ENCODE measurements at regions not wholly inside any gene's neighbourhood (a gene's known extent, or its start where the extent isn't known, plus 50 kb on each side); places are given as distances from the start of the nearest gene placed in this dataset.

- peaks cover 11% of the 10 kb centered on the region for H3K9me3 Mint-ChIP-seq
- no peaks in the 10 kb centered on the region for H3K4me1 Mint-ChIP-seq
- H3K27me3 Mint-ChIP-seq (ENCODE audit: low read depth): no peaks in the 10 kb centered on the region
- H3K36me3 Mint-ChIP-seq: peaks cover 6% of the 10 kb centered on the region
- no peak overlapping the region for H3K4me3 Mint-ChIP-seq
- no peak for ATAC-seq
- no peak for DNase-seq (ENCODE audit: low spot score)
- TF ChIP-seq, protein P1, sequence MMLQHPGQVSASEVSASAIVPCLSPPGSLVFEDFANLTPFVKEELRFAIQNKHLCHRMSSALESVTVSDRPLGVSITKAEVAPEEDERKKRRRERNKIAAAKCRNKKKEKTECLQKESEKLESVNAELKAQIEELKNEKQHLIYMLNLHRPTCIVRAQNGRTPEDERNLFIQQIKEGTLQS (CRISPR knock-in tag; conservative IDR thresholded peaks at IDR 0.05): no peak
- TF ChIP-seq USF2 (CRISPR knock-in tag; IDR thresholded peaks at IDR 0.05) (no peak), ZNF219 (CRISPR knock-in tag; IDR thresholded peaks at IDR 0.05; ENCODE audit: borderline replicate concordance) (no peak), ZNF396 (CRISPR knock-in tag; IDR thresholded peaks at IDR 0.05; ENCODE audit: borderline replicate concordance) (no peak), SOX15 (CRISPR knock-in tag; IDR thresholded peaks at IDR 0.05) (no peak), MYBL2 (CRISPR knock-in tag; IDR thresholded peaks at IDR 0.05) (no peak), ZBTB21 (CRISPR knock-in tag; IDR thresholded peaks at IDR 0.05; ENCODE audit: borderline replicate concordance) (no peak), NR1H2 (CRISPR knock-in tag; IDR thresholded peaks at IDR 0.05) (no peak), CBFB (CRISPR knock-in tag; IDR thresholded peaks at IDR 0.05; ENCODE audit: low read depth) (no peak), JUN (CRISPR knock-in tag; IDR thresholded peaks at IDR 0.05) (no peak), FOXP1 (CRISPR knock-in tag; IDR thresholded peaks at IDR 0.05; ENCODE audit: borderline replicate concordance) (no peak)
- TF ChIP-seq, protein P2, sequence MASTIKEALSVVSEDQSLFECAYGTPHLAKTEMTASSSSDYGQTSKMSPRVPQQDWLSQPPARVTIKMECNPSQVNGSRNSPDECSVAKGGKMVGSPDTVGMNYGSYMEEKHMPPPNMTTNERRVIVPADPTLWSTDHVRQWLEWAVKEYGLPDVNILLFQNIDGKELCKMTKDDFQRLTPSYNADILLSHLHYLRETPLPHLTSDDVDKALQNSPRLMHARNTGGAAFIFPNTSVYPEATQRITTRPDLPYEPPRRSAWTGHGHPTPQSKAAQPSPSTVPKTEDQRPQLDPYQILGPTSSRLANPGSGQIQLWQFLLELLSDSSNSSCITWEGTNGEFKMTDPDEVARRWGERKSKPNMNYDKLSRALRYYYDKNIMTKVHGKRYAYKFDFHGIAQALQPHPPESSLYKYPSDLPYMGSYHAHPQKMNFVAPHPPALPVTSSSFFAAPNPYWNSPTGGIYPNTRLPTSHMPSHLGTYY (CRISPR knock-in tag; IDR thresholded peaks at IDR 0.05): no peak
- TF ChIP-seq, protein P3, sequence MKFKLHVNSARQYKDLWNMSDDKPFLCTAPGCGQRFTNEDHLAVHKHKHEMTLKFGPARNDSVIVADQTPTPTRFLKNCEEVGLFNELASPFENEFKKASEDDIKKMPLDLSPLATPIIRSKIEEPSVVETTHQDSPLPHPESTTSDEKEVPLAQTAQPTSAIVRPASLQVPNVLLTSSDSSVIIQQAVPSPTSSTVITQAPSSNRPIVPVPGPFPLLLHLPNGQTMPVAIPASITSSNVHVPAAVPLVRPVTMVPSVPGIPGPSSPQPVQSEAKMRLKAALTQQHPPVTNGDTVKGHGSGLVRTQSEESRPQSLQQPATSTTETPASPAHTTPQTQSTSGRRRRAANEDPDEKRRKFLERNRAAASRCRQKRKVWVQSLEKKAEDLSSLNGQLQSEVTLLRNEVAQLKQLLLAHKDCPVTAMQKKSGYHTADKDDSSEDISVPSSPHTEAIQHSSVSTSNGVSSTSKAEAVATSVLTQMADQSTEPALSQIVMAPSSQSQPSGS (CRISPR knock-in tag; IDR thresholded peaks at IDR 0.05; ENCODE audit: borderline replicate concordance, low read depth): no peak
- TF ChIP-seq, protein P4, sequence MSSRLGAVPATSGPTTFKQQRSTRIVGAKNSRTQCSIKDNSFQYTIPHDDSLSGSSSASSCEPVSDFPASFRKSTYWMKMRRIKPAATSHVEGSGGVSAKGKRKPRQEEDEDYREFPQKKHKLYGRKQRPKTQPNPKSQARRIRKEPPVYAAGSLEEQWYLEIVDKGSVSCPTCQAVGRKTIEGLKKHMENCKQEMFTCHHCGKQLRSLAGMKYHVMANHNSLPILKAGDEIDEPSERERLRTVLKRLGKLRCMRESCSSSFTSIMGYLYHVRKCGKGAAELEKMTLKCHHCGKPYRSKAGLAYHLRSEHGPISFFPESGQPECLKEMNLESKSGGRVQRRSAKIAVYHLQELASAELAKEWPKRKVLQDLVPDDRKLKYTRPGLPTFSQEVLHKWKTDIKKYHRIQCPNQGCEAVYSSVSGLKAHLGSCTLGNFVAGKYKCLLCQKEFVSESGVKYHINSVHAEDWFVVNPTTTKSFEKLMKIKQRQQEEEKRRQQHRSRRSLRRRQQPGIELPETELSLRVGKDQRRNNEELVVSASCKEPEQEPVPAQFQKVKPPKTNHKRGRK (CRISPR knock-in tag; IDR thresholded peaks at IDR 0.05; ENCODE audit: borderline replicate concordance): no peak
- TF ChIP-seq, protein P5, sequence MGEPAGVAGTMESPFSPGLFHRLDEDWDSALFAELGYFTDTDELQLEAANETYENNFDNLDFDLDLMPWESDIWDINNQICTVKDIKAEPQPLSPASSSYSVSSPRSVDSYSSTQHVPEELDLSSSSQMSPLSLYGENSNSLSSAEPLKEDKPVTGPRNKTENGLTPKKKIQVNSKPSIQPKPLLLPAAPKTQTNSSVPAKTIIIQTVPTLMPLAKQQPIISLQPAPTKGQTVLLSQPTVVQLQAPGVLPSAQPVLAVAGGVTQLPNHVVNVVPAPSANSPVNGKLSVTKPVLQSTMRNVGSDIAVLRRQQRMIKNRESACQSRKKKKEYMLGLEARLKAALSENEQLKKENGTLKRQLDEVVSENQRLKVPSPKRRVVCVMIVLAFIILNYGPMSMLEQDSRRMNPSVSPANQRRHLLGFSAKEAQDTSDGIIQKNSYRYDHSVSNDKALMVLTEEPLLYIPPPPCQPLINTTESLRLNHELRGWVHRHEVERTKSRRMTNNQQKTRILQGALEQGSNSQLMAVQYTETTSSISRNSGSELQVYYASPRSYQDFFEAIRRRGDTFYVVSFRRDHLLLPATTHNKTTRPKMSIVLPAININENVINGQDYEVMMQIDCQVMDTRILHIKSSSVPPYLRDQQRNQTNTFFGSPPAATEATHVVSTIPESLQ (CRISPR knock-in tag; IDR thresholded peaks at IDR 0.05): no peak
- ChIA-PET POLR2A (no interaction called here), CTCF (no interaction called here)
- no peak overlapping the region for H3K27ac Mint-ChIP-seq
Measured at GRCh38 chr2:125535089-125535488, 1120.9 kb upstream of the GYPC start.

DNA sequence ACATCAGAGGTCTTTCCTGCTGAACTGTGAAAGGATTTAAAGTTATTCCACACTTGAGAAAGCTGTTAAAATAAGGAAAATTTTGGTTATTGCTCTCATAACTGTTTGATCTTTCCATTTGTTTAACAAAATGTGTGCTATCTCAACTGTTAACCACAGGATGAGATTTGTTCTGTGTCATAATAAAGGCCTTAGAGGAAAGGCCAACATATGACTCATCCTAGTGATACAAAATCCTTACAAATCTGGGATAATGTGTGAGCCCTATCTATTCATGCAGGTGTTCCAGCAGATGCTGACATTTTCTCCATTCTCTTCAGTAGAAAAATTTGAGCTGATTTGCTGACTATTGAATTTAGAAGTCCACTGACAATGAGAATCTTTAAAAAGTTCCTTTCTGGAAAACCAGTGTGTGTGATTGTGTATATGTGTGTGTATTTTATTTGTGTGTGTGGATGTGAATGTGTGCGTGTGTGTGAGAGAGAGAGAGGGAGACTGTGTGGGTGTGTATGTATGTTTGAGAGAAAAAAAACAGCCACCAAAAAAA is 1111.9 kb upstream of the GYPC start:
- no peak overlapping the region for H3K4me3 Mint-ChIP-seq
- H3K9me3 Mint-ChIP-seq: peaks cover 52% of the 10 kb centered on the region
- CTCF ChIA-PET: no interaction called here
- DNase-seq (ENCODE audit: low spot score) (no peak), ATAC-seq (no peak)
- no peaks in the 10 kb centered on the region for H3K27me3 Mint-ChIP-seq (ENCODE audit: low read depth)
- POLR2A ChIA-PET: no interaction called here
- no peak overlapping the region for H3K27ac Mint-ChIP-seq
- H3K36me3 Mint-ChIP-seq: peaks cover 15% of the 10 kb centered on the region
- no peaks in the 10 kb centered on the region for H3K4me1 Mint-ChIP-seq
- TF ChIP-seq EMX1 (CRISPR knock-in tag; IDR thresholded peaks at IDR 0.05) (no peak), NR2C2 (CRISPR knock-in tag; IDR thresholded peaks at IDR 0.05) (no peak), ELF4 (CRISPR knock-in tag; IDR thresholded peaks at IDR 0.05; ENCODE audit: low read depth) (no peak), ATF1 (CRISPR knock-in tag; IDR thresholded peaks at IDR 0.05) (no peak), KAT7 (CRISPR knock-in tag; IDR thresholded peaks at IDR 0.05; ENCODE audit: borderline replicate concordance) (no peak), ZNF219 (CRISPR knock-in tag; IDR thresholded peaks at IDR 0.05; ENCODE audit: borderline replicate concordance) (no peak), TEAD1 (CRISPR knock-in tag; IDR thresholded peaks at IDR 0.05) (no peak), NFE2L1 (CRISPR knock-in tag; IDR thresholded peaks at IDR 0.05) (no peak)
- TF ChIP-seq, protein P6, sequence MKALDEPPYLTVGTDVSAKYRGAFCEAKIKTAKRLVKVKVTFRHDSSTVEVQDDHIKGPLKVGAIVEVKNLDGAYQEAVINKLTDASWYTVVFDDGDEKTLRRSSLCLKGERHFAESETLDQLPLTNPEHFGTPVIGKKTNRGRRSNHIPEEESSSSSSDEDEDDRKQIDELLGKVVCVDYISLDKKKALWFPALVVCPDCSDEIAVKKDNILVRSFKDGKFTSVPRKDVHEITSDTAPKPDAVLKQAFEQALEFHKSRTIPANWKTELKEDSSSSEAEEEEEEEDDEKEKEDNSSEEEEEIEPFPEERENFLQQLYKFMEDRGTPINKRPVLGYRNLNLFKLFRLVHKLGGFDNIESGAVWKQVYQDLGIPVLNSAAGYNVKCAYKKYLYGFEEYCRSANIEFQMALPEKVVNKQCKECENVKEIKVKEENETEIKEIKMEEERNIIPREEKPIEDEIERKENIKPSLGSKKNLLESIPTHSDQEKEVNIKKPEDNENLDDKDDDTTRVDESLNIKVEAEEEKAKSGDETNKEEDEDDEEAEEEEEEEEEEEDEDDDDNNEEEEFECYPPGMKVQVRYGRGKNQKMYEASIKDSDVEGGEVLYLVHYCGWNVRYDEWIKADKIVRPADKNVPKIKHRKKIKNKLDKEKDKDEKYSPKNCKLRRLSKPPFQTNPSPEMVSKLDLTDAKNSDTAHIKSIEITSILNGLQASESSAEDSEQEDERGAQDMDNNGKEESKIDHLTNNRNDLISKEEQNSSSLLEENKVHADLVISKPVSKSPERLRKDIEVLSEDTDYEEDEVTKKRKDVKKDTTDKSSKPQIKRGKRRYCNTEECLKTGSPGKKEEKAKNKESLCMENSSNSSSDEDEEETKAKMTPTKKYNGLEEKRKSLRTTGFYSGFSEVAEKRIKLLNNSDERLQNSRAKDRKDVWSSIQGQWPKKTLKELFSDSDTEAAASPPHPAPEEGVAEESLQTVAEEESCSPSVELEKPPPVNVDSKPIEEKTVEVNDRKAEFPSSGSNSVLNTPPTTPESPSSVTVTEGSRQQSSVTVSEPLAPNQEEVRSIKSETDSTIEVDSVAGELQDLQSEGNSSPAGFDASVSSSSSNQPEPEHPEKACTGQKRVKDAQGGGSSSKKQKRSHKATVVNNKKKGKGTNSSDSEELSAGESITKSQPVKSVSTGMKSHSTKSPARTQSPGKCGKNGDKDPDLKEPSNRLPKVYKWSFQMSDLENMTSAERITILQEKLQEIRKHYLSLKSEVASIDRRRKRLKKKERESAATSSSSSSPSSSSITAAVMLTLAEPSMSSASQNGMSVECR (CRISPR knock-in tag; IDR thresholded peaks at IDR 0.05; ENCODE audit: borderline replicate concordance): no peak

Data from WTC11 (cell line).